Tibial nerve (tissue), 4 donors: ENCODE measurements at regions not wholly inside any gene's neighbourhood (a gene's known extent, or its start where the extent isn't known, plus 50 kb on each side); places are given as distances from the start of the nearest gene placed in this dataset.
"Not testable (repeated sequence)": the region's sequence is repeated elsewhere in the genome, so short reads cannot be mapped to it uniquely, and the experiment has no call there.

Source experiments
- DNase-seq, 2 donors: peaks; one replicate each; pipeline ENCODE4 v3.0.0-alpha.2; 2019; ENCODE audit warnings: low spot score in 2 of 2
- H3K27ac ChIP-seq, 4 donors: fragments of 200-600 bp; sonication (generic) in 3 of 4; one replicate each; pipeline ENCODE4 v1.5.1; 2017 to 2019; ENCODE audit warnings: mild to moderate bottlenecking in 1 of 4
- H3K27me3 ChIP-seq, 2 donors: fragments of 200-600 bp; sonication (generic) in 1 of 2; one replicate each; pipeline versions ENCODE4 v1.5.1 to v1.6.0; 2017 to 2019
- H3K36me3 ChIP-seq, 3 donors: fragments of 200-600 bp; sonication (generic); one replicate each; pipeline ENCODE4 v1.5.1; 2018 to 2019
- H3K4me1 ChIP-seq, 4 donors: fragments of 200-600 bp; sonication (generic) in 3 of 4; one replicate each; pipeline ENCODE4 v1.5.1; 2017 to 2019
- H3K4me3 ChIP-seq, 4 donors: fragments of 200-600 bp; sonication (generic) in 3 of 4; one replicate each; pipeline ENCODE4 v1.5.1; 2017 to 2019; ENCODE audit warnings: mild to moderate bottlenecking in 1 of 4, moderate library complexity in 1 of 4
- H3K9me3 ChIP-seq, 4 donors: fragments of 200-600 bp; sonication (generic) in 3 of 4; one replicate each; pipeline ENCODE4 v1.5.1; 2017 to 2019
- CTCF ChIP-seq, 5 experiments: fragments of 200-600 bp in 3 of 5; fragments of 450-650 bp in 2 of 5; sonication (generic) in 3 of 5; IDR thresholded peaks; one replicate each; pipeline ENCODE4 v1.5.1; 2016 to 2019; ENCODE audit warnings: antibody characterized with exemption in 5 of 5, mild to moderate bottlenecking in 3 of 5, moderate library complexity in 2 of 5
- EP300 ChIP-seq, 2 donors: sonication (generic); formaldehyde crosslinking; IDR thresholded peaks; one replicate each; pipeline ENCODE4 v1.6.1; 2017; ENCODE audit warnings: antibody characterized with exemption in 2 of 2, mild to moderate bottlenecking in 1 of 2
- POLR2A ChIP-seq, 2 donors: fragments of 450-650 bp; IDR thresholded peaks; one replicate each; pipeline ENCODE4 v1.6.1; 2017; ENCODE audit warnings: antibody characterized with exemption in 2 of 2, mild to moderate bottlenecking in 2 of 2, moderate library complexity in 2 of 2
- WGBS, 2 donors: methylation state at CpG; one replicate each; pipeline ENCODE4 v1.1.5; 2018; 5-methylcytosine and 5-hydroxymethylcytosine counted together

- H3K4me3 ChIP-seq, H3K4me1 ChIP-seq, H3K27ac ChIP-seq, H3K27me3 ChIP-seq, H3K36me3 ChIP-seq, H3K9me3 ChIP-seq: not testable (repeated sequence)
- peak in 1 of 2 donors; percentile 11 for TF ChIP-seq EP300 (IDR thresholded peaks at IDR 0.05)
- 34 to 46% methylated on average over 9 of the region's 9 CpGs for WGBS, 2 donors
- peak; percentile 62 to 67 for DNase-seq
Observed at GRCh38 chr10:46779571-46779970, 131.7 kb upstream of the PTPN20 start.

- peak overlapping the region in 1 of 4 donors; percentile 41 for H3K27ac ChIP-seq
- not testable (repeated sequence) for DNase-seq, H3K4me3 ChIP-seq, H3K4me1 ChIP-seq, H3K27me3 ChIP-seq, H3K9me3 ChIP-seq, H3K36me3 ChIP-seq
- 67 to 94% methylated on average over 1 of the region's 1 CpG for WGBS, 2 donors
Observed at GRCh38 chr10:46780164-46780563, 131.1 kb upstream of the PTPN20 start.

- H3K27me3 ChIP-seq, H3K36me3 ChIP-seq, H3K9me3 ChIP-seq, H3K4me1 ChIP-seq, H3K4me3 ChIP-seq, DNase-seq: not testable (repeated sequence)
- WGBS, 2 donors: 82 to 88% methylated on average over 8 of the region's 8 CpGs
- peak overlapping the region in 1 of 4 donors; percentile 41 for H3K27ac ChIP-seq
Observed at GRCh38 chr10:46781001-46781400, 130.2 kb upstream of the PTPN20 start.

GRCh38 chr10:46782001-46782874 lies 129.0 kb upstream of the PTPN20 start:
- not testable (repeated sequence) for H3K27me3 ChIP-seq, DNase-seq, H3K4me1 ChIP-seq, H3K4me3 ChIP-seq, H3K36me3 ChIP-seq, H3K27ac ChIP-seq, H3K9me3 ChIP-seq
- WGBS, 2 donors: 74 to 77% methylated on average over 4 of the region's 4 CpGs

GRCh38 chr10:46784665-46785064 lies 126.6 kb upstream of the PTPN20 start:
- 84 to 92% methylated on average over 2 of the region's 2 CpGs for whole genome bisulfite sequencing, 2 donors
- not testable (repeated sequence) for H3K9me3 ChIP-seq, H3K4me3 ChIP-seq, H3K27ac ChIP-seq, DNase-seq, H3K36me3 ChIP-seq, H3K27me3 ChIP-seq, H3K4me1 ChIP-seq

GRCh38 chr10:46786125-46786517 lies 125.1 kb upstream of the PTPN20 start:
- H3K27me3 ChIP-seq, DNase-seq, H3K36me3 ChIP-seq, H3K9me3 ChIP-seq, H3K4me1 ChIP-seq: not testable (repeated sequence)
- peak overlapping the region in 2 of 4 donors; percentile 73 to 79 for H3K27ac ChIP-seq
- 32 to 55% methylated on average over 11 to 18 of the region's 18 CpGs for WGBS, 2 donors
- H3K4me3 ChIP-seq: peak overlapping the region; percentile 26 to 64 (median 52)

- H3K4me3 ChIP-seq: peak overlapping the region; percentile 48 to 84 (median 60)
- not testable (repeated sequence) for H3K27me3 ChIP-seq, H3K9me3 ChIP-seq, H3K36me3 ChIP-seq, H3K4me1 ChIP-seq
- H3K27ac ChIP-seq: peak overlapping the region; percentile 46 to 81 (median 76)
- WGBS, 2 donors: 0 to 1% methylated on average over 27 to 32 of the region's 62 CpGs
- DNase-seq: peak; percentile 34 to 37
Observed at GRCh38 chr10:46786518-46787320, 124.5 kb upstream of the PTPN20 start.

GRCh38 chr10:46787321-46787615 lies 124.0 kb upstream of the PTPN20 start:
- no peaks in the 10 kb centered on the region for H3K9me3 ChIP-seq
- H3K27ac ChIP-seq: peak overlapping the region in 3 of 4 donors; percentile 73 to 81 (median 79)
- WGBS, 2 donors: 3 to 13% methylated on average over 6 of the region's 6 CpGs
- H3K27me3 ChIP-seq: no peaks in the 10 kb centered on the region
- H3K36me3 ChIP-seq: no peaks in the 10 kb centered on the region
- TF ChIP-seq EP300 (IDR thresholded peaks at IDR 0.05) (no peak), POLR2A (IDR thresholded peaks at IDR 0.05) (no peak), CTCF (IDR thresholded peaks at IDR 0.05) (no peak)
- DNase-seq: peak in 1 of 2 donors; percentile 13
- peak overlapping the region; percentile 48 to 84 (median 60) for H3K4me3 ChIP-seq
- no peaks in the 10 kb centered on the region for H3K4me1 ChIP-seq

GRCh38 chr10:46792657-46793357 lies 118.4 kb upstream of the PTPN20 start:
- H3K36me3 ChIP-seq: peaks cover 0 to 14% (median 0%) of the 10 kb centered on the region in 3 donors
- not testable (repeated sequence) for H3K4me3 ChIP-seq, H3K9me3 ChIP-seq, H3K27me3 ChIP-seq, DNase-seq, H3K27ac ChIP-seq, H3K4me1 ChIP-seq
- WGBS, 2 donors: 92% methylated on average over 3 of the region's 6 CpGs; no CpG with 5 or more reads in 1 of the 2 donors

GRCh38 chr10:46796351-46796750 lies 114.9 kb upstream of the PTPN20 start:
- not testable (repeated sequence) for H3K4me1 ChIP-seq

GRCh38 chr10:46802010-46802409 lies 109.2 kb upstream of the PTPN20 start:
- 46 to 52% methylated on average over 1 of the region's 1 CpG for WGBS, 2 donors
- not testable (repeated sequence) for H3K4me3 ChIP-seq, H3K27me3 ChIP-seq, H3K27ac ChIP-seq, H3K36me3 ChIP-seq, DNase-seq, H3K4me1 ChIP-seq, H3K9me3 ChIP-seq

More at GRCh38 chr10:46796351-46796750, 114.9 kb upstream of the PTPN20 start:
- H3K27ac ChIP-seq, H3K27me3 ChIP-seq, H3K4me3 ChIP-seq, DNase-seq, H3K9me3 ChIP-seq: not testable (repeated sequence)
- 82% methylated on average over 4 of the region's 4 CpGs for WGBS, 2 donors
- peaks cover 0 to 14% (median 0%) of the 10 kb centered on the region in 3 donors for H3K36me3 ChIP-seq

- not testable (repeated sequence) for H3K4me1 ChIP-seq, H3K36me3 ChIP-seq, H3K9me3 ChIP-seq, H3K27me3 ChIP-seq, H3K4me3 ChIP-seq, H3K27ac ChIP-seq, DNase-seq
- WGBS, 2 donors: 100% methylated on average over 1 of the region's 1 CpG
Observed at GRCh38 chr10:46803082-46803481, 108.1 kb upstream of the PTPN20 start.
